Hepatocyte (in vitro differentiated cells): ENCODE measurements at regions not wholly inside any gene's neighbourhood (a gene's known extent, or its start where the extent isn't known, plus 50 kb on each side); places are given as distances from the start of the nearest gene placed in this dataset.

Experiments used
- CTCF ChIP-seq: fragments of 200-600 bp; sonication (generic); IDR thresholded peaks from 2 replicates; pipeline ENCODE4 v1.5.1; 2016; ENCODE audit warnings: antibody characterized with exemption, mild to moderate bottlenecking; ENCODE audit not compliant: poor library complexity
- EZH2 ChIP-seq: fragments of 200-600 bp; sonication (generic); IDR thresholded peaks from 2 replicates; pipeline ENCODE4 v1.6.1; 2016; ENCODE audit warnings: antibody characterized with exemption, mild to moderate bottlenecking, borderline replicate concordance

- no peak for TF ChIP-seq CTCF
- TF ChIP-seq EZH2 = no peak
Observed at GRCh38 chr9:102474357-102474756, 520.8 kb upstream of the CYLC2 start.
